ENCODE measurements at regions not wholly inside any gene's neighbourhood (a gene's known extent, or its start where the extent isn't known, plus 50 kb on each side); places are given as distances from the start of the nearest gene placed in this dataset.

DNA sequence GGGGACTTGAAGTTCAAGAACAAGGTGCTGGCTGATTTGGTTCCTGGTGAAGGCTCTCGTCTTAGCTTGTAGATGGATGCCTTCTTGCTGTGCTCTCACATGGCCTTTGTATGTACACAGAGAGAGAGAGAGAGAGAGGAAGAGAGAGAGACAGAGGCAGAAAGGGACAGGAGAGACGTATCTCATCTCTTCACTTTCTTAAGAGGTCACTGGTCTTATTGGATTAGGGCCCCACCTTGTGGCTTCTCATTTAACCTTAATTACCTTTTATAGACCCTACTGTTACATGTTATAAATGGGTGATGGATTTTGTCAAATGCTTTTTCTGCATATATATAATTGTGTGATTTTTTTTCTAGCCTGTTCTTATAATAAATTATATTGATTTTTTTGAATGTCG is 1444.2 kb downstream of the ADGRL3 start:
- Mint-ChIP-seq H3K27ac (no peak overlapping the region), H3K27me3 (no peaks in the 10 kb centered on the region), H3K9me3 (peaks cover 12% of the 10 kb centered on the region), H3K4me1 (ENCODE audit: low read depth) (no peaks in the 10 kb centered on the region), H3K4me3 (no peak overlapping the region), H3K36me3 (ENCODE audit: low read depth) (no peaks in the 10 kb centered on the region)
- Histone ChIP-seq H3K36me3 (ENCODE audit: insufficient read depth, low read length) (no peaks in the 10 kb centered on the region), H3K4me1 (ENCODE audit: insufficient read depth, low read length) (no peaks in the 10 kb centered on the region), H3K9me3 (ENCODE audit: control insufficient read depth in 1 of 2, insufficient read depth in 1 of 2, low read length in 2 of 2) (peaks cover 0 to 5% of the 10 kb centered on the region in 2 experiments), H3K27ac (ENCODE audit: low read depth in 1 of 2, low read length in 2 of 2) (no peak overlapping the region), H3K27me3 (ENCODE audit: control insufficient read depth in 1 of 2, insufficient read depth in 2 of 2, low read length in 2 of 2) (no peaks in the 10 kb centered on the region), H3K4me3 (ENCODE audit: low read length) (no peak overlapping the region)
- ChIA-PET POLR2A (no interaction called here), CTCF (no interaction called here)
- ATAC-seq (ENCODE audit: poor library complexity) (no peak), DNase-seq (no peak)
- TF ChIP-seq, protein P1, sequence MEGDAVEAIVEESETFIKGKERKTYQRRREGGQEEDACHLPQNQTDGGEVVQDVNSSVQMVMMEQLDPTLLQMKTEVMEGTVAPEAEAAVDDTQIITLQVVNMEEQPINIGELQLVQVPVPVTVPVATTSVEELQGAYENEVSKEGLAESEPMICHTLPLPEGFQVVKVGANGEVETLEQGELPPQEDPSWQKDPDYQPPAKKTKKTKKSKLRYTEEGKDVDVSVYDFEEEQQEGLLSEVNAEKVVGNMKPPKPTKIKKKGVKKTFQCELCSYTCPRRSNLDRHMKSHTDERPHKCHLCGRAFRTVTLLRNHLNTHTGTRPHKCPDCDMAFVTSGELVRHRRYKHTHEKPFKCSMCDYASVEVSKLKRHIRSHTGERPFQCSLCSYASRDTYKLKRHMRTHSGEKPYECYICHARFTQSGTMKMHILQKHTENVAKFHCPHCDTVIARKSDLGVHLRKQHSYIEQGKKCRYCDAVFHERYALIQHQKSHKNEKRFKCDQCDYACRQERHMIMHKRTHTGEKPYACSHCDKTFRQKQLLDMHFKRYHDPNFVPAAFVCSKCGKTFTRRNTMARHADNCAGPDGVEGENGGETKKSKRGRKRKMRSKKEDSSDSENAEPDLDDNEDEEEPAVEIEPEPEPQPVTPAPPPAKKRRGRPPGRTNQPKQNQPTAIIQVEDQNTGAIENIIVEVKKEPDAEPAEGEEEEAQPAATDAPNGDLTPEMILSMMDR (IDR thresholded peaks at IDR 0.05): no peak
- intact Hi-C loops (cut with DNase I, micrococcal nuclease): no loop called here

DNA sequence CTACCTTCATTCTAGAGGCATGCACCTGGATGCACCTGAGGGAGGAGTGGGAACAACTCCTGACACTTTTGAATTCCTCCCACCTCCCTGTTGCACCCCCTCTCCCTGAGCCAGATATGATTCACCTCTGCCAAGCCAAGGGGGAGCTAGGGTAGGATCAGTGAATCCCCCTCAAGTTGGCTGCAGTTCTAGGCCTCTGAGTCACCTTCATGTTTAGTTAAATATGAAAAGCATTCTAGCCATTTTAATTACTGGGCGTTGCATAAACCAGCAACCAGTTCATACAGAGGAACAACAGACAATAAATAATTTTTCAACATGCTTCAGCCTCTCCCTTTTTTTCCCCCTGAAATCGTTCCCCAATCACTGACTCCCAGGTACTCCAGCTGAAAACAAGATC is 1440.2 kb downstream of the ADGRL3 start:
- intact Hi-C loops (cut with DNase I, micrococcal nuclease): no loop called here
- H3K4me3 Mint-ChIP-seq: no peak overlapping the region
- POLR2A ChIA-PET: no interaction called here

DNA sequence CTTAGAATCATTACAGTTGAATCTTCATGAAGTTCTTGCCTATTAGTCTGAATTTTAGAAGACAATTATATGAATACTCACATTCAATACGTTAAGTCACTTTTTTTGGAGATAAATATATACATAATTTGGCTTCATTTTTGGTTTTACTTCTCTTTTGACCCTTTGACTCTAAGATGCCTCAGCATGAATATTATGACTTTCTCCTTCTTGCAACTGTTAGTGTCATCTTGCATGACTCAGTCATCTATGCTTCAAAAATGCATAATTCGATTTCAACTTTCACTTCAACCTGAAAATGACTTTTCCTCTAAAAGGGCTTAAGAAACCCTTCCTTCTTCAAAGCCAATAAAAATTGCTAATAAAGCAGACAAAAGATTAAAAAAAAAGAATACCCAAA is 1427.5 kb downstream of the ADGRL3 start:
- no peak overlapping the region for H3K4me3 ChIP-seq (ENCODE audit: low read length)
- peaks cover 4% of the 10 kb centered on the region for H3K9me3 Mint-ChIP-seq
- no peaks in the 10 kb centered on the region for H3K27me3 ChIP-seq (ENCODE audit: control insufficient read depth in 1 of 2, insufficient read depth in 2 of 2, low read length in 2 of 2)
- no peak for DNase-seq
- H3K36me3 ChIP-seq (ENCODE audit: insufficient read depth, low read length): no peaks in the 10 kb centered on the region
- POLR2A ChIA-PET: no interaction called here
- H3K27ac Mint-ChIP-seq: no peak overlapping the region
- no peaks in the 10 kb centered on the region for H3K36me3 Mint-ChIP-seq (ENCODE audit: low read depth)
- H3K4me1 Mint-ChIP-seq (ENCODE audit: low read depth): no peaks in the 10 kb centered on the region
- intact Hi-C loops (cut with DNase I, micrococcal nuclease): no loop called here
- H3K27me3 Mint-ChIP-seq: no peaks in the 10 kb centered on the region
- ATAC-seq (ENCODE audit: poor library complexity): no peak
- H3K4me3 Mint-ChIP-seq: no peak overlapping the region
- TF ChIP-seq, protein P1 (IDR thresholded peaks at IDR 0.05): no peak
- H3K27ac ChIP-seq (ENCODE audit: low read depth in 1 of 2, low read length in 2 of 2): no peak overlapping the region
- H3K4me1 ChIP-seq (ENCODE audit: insufficient read depth, low read length): no peaks in the 10 kb centered on the region
- H3K9me3 ChIP-seq (ENCODE audit: control insufficient read depth in 1 of 2, insufficient read depth in 1 of 2, low read length in 2 of 2): peaks cover 5 to 8% of the 10 kb centered on the region in 2 experiments
- CTCF ChIA-PET: no interaction called here

More for the DNA sequence above, 1440.2 kb downstream of the ADGRL3 start:
- no peak for ATAC-seq (ENCODE audit: poor library complexity)
- no peaks in the 10 kb centered on the region for H3K36me3 ChIP-seq (ENCODE audit: insufficient read depth, low read length)
- H3K4me1 Mint-ChIP-seq (ENCODE audit: low read depth): no peaks in the 10 kb centered on the region
- no peaks in the 10 kb centered on the region for H3K4me1 ChIP-seq (ENCODE audit: insufficient read depth, low read length)
- no peaks in the 10 kb centered on the region for H3K36me3 Mint-ChIP-seq (ENCODE audit: low read depth)
- H3K4me3 ChIP-seq (ENCODE audit: low read length): no peak overlapping the region
- peaks cover 9% of the 10 kb centered on the region for H3K9me3 Mint-ChIP-seq
- no peaks in the 10 kb centered on the region for H3K27me3 ChIP-seq (ENCODE audit: control insufficient read depth in 1 of 2, insufficient read depth in 2 of 2, low read length in 2 of 2)
- no peak overlapping the region for H3K27ac ChIP-seq (ENCODE audit: low read depth in 1 of 2, low read length in 2 of 2)
- H3K9me3 ChIP-seq (ENCODE audit: control insufficient read depth in 1 of 2, insufficient read depth in 1 of 2, low read length in 2 of 2): no peaks in the 10 kb centered on the region
- H3K27ac Mint-ChIP-seq: no peak overlapping the region
- H3K27me3 Mint-ChIP-seq: no peaks in the 10 kb centered on the region
- CTCF ChIA-PET: no interaction called here
- TF ChIP-seq, protein P1 (IDR thresholded peaks at IDR 0.05): no peak
- DNase-seq: no peak

Measured in CD4-positive, alpha-beta T cell (primary cell).